Omental fat pad (tissue), 3 donors: ENCODE measurements at regions not wholly inside any gene's neighbourhood (a gene's known extent, or its start where the extent isn't known, plus 50 kb on each side); places are given as distances from the start of the nearest gene placed in this dataset.

ENCODE experiments used
- ATAC-seq: fragments of 150-250 bp; one replicate; pipeline ENCODE4 v1.9.1; 2016; ENCODE audit warnings: mild to moderate bottlenecking, moderate library complexity; ENCODE audit not compliant: low FRiP score
- DNase-seq: peaks from one replicate; pipeline ENCODE4 v3.0.0-alpha.2; 2019; ENCODE audit warnings: low spot score
- TF ChIP-seq, protein P1 (sequence below), 3 donors: fragments of 450-650 bp; IDR thresholded peaks; one replicate each; pipeline ENCODE4 v1.5.1; 2016 to 2017; ENCODE audit warnings: antibody characterized with exemption in 3 of 3, mild to moderate bottlenecking in 3 of 3, moderate library complexity in 2 of 3

DNA sequence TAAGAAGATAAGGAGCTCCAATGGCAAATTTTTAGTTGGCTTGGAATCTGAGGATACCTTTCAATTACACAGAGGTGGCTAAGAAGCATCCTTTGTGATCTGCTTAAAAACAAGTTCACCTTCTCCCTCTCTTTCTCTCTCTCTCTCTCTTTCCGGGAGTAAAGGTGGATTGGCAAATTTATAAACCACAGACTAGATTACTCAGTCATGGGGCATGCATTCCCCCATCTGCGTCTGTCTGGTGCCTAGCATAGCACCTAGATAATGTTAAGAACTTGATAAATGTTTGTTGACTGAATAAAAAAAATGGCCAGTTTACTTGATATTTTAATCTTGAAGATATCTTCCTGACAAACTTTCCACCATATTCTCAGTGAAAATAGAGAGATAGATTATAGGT lies 312.3 kb downstream of the CDC5L start:
- TF ChIP-seq, protein P1, sequence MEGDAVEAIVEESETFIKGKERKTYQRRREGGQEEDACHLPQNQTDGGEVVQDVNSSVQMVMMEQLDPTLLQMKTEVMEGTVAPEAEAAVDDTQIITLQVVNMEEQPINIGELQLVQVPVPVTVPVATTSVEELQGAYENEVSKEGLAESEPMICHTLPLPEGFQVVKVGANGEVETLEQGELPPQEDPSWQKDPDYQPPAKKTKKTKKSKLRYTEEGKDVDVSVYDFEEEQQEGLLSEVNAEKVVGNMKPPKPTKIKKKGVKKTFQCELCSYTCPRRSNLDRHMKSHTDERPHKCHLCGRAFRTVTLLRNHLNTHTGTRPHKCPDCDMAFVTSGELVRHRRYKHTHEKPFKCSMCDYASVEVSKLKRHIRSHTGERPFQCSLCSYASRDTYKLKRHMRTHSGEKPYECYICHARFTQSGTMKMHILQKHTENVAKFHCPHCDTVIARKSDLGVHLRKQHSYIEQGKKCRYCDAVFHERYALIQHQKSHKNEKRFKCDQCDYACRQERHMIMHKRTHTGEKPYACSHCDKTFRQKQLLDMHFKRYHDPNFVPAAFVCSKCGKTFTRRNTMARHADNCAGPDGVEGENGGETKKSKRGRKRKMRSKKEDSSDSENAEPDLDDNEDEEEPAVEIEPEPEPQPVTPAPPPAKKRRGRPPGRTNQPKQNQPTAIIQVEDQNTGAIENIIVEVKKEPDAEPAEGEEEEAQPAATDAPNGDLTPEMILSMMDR (IDR thresholded peaks at IDR 0.05): no peak
- ATAC-seq (no peak), DNase-seq (no peak)

DNA sequence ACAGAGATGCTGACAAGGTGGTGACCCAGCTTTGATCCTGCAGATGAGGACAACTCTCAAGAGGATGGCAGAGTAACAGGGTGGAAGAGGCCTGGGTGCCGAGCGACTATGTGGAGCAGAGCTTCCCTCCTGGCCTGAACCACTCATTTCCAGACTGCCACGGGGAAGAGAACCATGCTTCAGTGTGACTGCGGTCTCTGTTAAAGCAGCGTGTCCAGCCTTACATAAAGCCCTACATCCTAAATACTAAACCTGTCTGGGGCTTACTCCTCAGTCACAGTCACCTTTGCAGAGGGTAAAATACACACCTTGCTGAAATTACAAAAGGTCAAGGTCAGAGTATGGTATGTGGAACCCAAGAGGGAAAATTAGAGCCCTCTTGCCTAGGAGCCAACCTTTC lies 312.9 kb downstream of the CDC5L start:
- TF ChIP-seq, protein P1 (IDR thresholded peaks at IDR 0.05): no peak
- ATAC-seq (no peak), DNase-seq (no peak)

DNA sequence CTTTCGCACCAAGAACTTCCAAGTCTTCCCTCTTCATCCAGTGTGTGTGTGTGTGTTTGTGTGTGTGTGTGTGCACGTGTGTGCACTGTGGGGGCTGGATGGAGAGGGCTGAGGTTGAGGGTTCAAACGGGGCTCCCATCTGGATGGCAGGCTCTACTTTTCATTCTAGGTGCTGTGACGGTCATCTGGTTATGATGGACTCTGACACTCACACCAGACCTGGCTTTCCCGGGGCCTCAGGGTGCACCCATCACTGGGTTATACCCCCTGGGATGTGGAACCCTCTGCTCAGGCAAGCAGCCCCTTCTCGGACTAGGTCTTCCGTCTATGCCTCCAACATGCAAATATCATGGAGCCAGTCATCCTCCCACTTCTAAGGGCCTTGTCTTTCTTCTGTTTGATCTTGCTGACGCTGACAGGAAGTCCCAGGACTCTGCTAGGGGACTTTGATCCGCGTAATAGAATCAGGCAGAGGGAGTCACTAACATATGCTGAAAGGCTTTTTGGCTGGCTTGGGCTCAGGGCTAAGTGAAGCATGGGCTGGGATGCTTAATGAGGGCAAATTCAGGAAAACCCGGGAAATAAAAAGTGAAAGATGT lies 313.6 kb downstream of the CDC5L start:
- DNase-seq: no peak
- TF ChIP-seq, protein P1 (IDR thresholded peaks at IDR 0.05): no peak
- ATAC-seq: no peak

DNA sequence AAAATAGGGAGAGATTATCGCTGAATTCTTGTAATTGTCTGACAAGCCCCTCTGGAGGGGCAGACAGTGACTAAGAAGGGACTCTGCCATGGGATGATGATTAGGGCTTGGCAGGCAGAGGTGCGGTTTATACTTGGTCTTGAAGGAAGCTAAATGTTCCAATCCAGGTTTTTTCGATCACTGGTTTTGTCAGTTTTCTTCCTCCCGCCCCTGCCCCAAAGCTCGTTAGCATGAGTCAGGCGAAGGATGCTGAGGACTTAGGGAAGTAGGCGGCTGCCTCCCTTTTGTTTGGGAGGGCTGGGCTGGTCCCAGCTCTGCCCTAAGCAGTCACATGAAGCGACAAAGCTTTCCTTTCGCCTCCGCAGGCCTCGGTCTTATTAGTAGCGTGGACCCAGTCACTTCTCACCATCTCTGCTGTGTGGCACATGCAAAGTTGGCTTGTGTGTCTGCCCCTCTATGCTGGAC lies 314.2 kb downstream of the CDC5L start:
- no peak for DNase-seq
- TF ChIP-seq, protein P1 (IDR thresholded peaks at IDR 0.05): no peak
- ATAC-seq: no peak

DNA sequence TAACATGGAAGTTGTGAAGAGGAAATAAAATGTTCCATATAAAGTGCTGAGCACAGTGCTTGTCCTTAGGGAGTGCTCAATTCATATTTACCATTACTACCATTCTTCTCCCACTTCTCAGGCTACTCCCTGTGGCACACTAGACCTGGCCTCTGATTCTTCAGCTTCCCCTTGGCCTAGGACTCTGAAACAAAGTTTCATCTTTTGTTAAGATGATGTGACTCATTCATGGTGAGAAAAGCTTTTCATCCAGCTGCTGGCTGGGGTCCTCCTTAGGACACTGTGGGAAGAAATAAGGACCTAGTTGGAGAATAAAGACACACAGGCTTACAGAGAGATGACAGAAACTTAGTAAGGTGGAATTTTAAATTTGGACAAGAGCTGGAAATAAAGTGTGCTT lies 314.8 kb downstream of the CDC5L start:
- DNase-seq (no peak), ATAC-seq (no peak)
- TF ChIP-seq, protein P1 (IDR thresholded peaks at IDR 0.05): no peak

DNA sequence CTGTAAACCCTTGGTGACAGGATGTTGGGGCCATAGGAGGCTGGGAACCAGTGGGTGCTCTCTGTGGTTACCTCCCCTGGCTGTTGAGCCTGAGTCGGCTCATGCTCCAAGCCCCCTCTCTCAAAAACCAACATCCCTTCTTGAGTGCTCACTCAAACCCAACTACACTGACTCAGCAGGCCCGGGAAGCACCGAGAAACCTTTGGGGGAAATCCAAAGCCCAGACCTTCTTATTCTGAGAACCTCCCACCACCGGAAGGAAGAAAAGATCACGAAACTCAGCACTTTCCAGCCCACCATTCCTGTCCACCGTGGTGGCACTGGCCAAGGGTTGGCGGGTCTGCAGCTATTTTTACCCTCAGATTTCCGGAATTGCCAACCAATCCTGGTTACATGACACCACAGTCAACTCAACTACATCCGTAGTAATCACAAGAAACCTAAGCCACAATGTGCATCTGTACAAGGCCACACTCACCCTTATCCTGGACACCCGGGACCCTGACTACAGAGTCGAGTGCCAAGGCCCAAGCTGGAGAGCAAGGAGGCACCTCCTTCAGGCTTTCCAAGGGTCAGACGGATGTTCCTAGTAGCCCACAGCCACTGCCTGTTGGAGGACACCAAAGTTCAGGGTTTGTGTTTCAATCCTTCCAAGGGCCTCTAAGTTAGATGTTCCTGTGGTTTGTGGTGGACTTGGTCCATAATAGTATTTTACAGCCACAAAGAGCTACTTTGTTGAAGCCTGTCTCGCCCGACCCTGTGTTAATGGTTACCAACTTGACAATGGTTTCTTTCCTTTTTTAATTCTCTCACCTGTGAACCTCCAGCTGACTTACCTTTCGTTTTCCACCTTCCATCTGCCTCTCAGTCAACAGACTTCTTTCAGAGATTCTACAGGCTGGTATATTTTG lies 317.0 kb downstream of the CDC5L start:
- no peak for ATAC-seq
- TF ChIP-seq, protein P1 (IDR thresholded peaks at IDR 0.05): no peak
- DNase-seq: no peak
